Stimulated activated naive CD8-positive, alpha-beta T cell treated with anti-CD3 and anti-CD28 coated beads, Interleukin-15, amount 100 ng/mL, for 72 hours (primary cell): ENCODE measurements at regions not wholly inside any gene's neighbourhood (a gene's known extent, or its start where the extent isn't known, plus 50 kb on each side); places are given as distances from the start of the nearest gene placed in this dataset.

ENCODE experiments used
- ATAC-seq: fragments of 150-1000 bp; cut with Tn5 transposase; 2 replicates; pipeline ENCODE4 v1.10.0; 2021; ENCODE audit warnings: mild to moderate bottlenecking, moderate library complexity
- DNase-seq, 2 donors: peaks; one replicate each; pipeline ENCODE4 v3.0.0; 2021 to 2022
- H3K27ac Mint-ChIP-seq, 2 donors: one replicate each; pipeline ENCODE4 v1.8.0; 2022; ENCODE audit warnings: mild to moderate bottlenecking in 2 of 2, mixed read lengths in 2 of 2, moderate library complexity in 2 of 2
- H3K27me3 Mint-ChIP-seq: one replicate; pipeline ENCODE4 v1.8.0; 2022; ENCODE audit warnings: mixed read lengths
- H3K4me1 Mint-ChIP-seq: one replicate; pipeline ENCODE4 v1.8.0; 2022; ENCODE audit warnings: mild to moderate bottlenecking, mixed read lengths
- H3K4me3 Mint-ChIP-seq, 2 donors: one replicate each; pipeline ENCODE4 v1.8.0; 2022; ENCODE audit warnings: mild to moderate bottlenecking in 2 of 2, mixed read lengths in 2 of 2, moderate library complexity in 1 of 2
- H3K9me3 Mint-ChIP-seq, 2 donors: one replicate each; pipeline ENCODE4 v1.8.0; 2022; ENCODE audit warnings: mixed read lengths in 2 of 2

DNA sequence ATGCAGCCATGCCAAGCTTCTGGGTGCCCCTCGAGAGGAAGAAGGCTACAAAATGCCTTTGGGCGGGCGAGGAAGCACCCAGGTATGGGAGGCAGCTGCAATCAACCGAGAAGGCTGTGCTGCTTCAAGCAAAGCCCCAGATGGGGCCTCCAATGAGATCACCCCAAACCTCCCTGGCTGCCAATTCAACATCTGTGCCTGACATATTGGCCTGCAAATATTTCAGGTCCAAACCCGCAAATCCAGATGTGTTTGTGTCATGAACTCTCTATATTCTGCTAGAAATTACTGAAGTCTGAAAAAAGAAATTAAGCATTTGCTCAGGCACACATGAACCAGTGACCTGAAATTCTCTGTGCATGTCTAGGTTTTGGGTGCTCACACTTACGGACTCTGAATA, 78.8 kb upstream of the RCN1 start:
- no peaks in the 10 kb centered on the region for H3K4me1 Mint-ChIP-seq
- H3K4me3 Mint-ChIP-seq: no peak overlapping the region
- H3K27ac Mint-ChIP-seq: no peak overlapping the region
- no peak for DNase-seq
- no peak for ATAC-seq
- H3K9me3 Mint-ChIP-seq: no peaks in the 10 kb centered on the region
- peaks cover 34% of the 10 kb centered on the region for H3K27me3 Mint-ChIP-seq

DNA sequence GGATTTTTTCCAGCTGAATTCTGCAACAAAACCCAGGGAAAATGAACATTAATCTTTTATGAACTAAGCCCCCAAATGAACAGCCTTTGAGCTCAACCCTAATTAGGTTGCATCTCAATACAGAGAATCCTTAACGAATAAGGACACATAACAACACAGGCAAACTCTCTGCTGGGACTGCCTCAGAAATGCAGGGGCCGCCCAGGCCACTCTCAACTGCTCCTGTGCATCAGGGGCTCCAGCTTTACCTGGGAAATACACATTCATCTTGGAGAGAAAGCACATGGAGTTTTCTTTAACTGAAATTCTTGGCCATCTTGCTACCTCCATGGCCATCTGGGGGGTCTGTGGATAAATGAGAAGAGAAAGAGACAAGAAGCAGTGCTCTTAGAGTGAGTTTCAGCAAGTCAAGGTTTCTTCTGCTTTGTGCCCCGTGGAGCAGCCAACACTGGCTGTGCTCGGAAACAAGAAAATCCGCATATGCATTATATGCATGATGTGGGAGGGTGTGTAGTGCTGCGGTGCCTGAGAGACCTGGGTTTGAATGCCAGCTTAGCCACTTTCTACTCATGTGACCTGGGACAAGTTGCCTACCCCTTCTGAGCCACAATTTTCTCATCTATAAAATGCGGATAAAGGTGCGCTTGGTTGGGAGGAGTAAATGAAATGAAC, 81.9 kb upstream of the RCN1 start:
- Mint-ChIP-seq H3K9me3 (no peaks in the 10 kb centered on the region), H3K4me3 (no peak overlapping the region), H3K4me1 (no peaks in the 10 kb centered on the region), H3K27me3 (peaks cover 30% of the 10 kb centered on the region), H3K27ac (no peak overlapping the region)
- ATAC-seq: no peak
- no peak for DNase-seq

DNA sequence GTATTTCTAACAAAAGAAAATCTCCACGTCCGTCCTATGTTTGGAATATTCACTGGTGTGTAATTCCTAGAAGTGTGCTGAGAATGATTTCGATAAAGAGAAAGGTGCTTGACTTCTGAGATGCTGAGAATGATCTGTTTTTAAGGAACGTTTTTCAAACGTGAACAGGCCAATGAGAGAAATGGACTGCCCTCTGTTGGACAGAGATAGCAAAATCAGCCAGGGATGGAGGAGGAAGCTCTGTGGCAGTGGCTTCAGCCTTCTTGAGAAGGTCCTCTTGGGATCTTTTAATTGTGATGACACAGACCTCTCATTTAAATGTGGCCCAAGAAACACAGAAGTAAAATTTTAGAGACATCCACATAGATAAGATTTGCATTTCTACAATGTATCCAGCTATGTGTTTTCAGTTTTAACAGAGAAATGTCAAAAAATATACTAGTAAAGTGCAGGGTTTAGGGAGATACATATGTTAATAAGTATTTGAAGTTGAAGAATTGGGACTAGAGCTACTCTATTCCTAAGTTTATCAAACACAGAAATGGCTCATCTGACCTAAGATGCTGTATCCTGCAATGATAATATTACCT, 84.0 kb upstream of the RCN1 start:
- DNase-seq (no peak), ATAC-seq (peak; percentile 68)
- Mint-ChIP-seq H3K9me3 (no peaks in the 10 kb centered on the region), H3K4me3 (no peak overlapping the region), H3K27me3 (peaks cover 25% of the 10 kb centered on the region), H3K4me1 (no peaks in the 10 kb centered on the region), H3K27ac (no peak overlapping the region)

DNA sequence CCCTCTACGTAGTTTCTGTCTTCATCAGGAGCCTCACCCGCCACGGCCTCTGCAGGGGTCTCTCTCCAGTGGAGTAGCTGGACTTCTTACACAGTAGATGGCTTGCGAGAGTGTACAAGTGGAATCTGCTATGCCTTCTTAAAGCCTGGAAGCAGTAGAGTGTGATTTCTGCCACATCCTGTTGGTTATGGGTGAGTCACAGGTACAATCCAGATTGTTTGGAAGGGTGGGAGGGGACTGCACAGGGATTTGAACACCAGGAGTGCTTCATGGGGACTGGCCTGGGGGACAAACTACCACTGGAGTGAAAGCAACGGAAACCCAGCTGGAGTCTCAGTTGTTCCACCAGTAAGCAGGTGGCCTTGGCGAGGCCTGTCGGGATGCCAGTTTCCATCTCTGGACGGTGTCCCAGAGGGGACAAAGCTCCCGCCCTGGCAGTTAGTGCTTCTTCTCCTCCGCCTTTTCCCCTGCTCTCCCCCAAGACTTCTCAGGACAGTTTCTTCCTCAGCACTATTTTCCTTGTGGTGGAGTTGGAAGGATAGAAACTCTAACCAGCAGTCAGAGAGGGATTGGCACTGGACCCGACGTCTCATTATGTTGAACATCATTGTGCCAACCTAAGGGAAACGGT, 85.0 kb upstream of the RCN1 start:
- H3K9me3 Mint-ChIP-seq: no peaks in the 10 kb centered on the region
- H3K27ac Mint-ChIP-seq: no peak overlapping the region
- H3K27me3 Mint-ChIP-seq: peaks cover 21% of the 10 kb centered on the region
- H3K4me1 Mint-ChIP-seq: no peaks in the 10 kb centered on the region
- ATAC-seq (no peak), DNase-seq (no peak)
- H3K4me3 Mint-ChIP-seq: no peak overlapping the region

DNA sequence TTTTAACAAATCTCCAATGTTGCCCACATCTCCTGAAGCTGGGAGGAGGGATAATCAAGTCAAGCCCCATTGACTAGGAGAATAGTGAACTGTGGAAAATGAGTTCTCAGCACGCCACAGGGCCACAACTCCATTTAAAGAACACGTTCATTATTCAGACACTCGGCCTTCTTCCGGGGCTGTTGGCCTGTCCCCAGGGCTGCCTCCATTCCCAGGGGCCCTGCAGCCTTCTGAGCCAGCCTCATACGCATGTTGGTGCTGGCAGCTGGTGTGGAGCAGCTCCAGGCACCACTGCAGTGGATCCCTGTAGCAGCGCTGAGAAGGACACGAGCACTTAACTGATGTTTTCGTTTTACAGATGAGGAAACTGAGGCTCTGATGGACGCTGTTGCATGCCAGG, 87.5 kb upstream of the RCN1 start:
- ATAC-seq: no peak
- Mint-ChIP-seq H3K9me3 (no peaks in the 10 kb centered on the region), H3K4me1 (no peaks in the 10 kb centered on the region), H3K27ac (no peak overlapping the region), H3K4me3 (no peak overlapping the region), H3K27me3 (peaks cover 9% of the 10 kb centered on the region)
- DNase-seq: no peak

DNA sequence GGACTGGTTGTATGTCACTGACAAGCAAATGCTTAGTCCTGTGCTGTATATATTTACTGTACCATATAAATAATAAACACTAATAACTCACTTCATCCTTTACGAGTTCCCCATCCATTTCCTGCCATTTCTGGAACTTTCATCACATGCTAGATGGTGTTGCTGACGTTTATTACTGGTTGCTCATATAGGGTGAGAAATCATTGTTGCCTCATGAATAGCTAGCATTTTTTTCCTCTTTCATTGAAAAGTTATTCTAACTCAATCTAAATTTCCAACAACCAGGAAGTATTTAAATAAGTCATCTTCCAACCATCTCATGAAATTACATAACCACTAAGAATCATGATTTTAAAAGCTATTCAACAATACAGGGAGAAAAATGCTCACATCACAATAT, 88.6 kb upstream of the RCN1 start:
- Mint-ChIP-seq H3K4me3 (no peak overlapping the region), H3K4me1 (no peaks in the 10 kb centered on the region), H3K27me3 (peaks cover 13% of the 10 kb centered on the region), H3K27ac (no peak overlapping the region), H3K9me3 (no peaks in the 10 kb centered on the region)
- DNase-seq: no peak
- ATAC-seq: no peak

DNA sequence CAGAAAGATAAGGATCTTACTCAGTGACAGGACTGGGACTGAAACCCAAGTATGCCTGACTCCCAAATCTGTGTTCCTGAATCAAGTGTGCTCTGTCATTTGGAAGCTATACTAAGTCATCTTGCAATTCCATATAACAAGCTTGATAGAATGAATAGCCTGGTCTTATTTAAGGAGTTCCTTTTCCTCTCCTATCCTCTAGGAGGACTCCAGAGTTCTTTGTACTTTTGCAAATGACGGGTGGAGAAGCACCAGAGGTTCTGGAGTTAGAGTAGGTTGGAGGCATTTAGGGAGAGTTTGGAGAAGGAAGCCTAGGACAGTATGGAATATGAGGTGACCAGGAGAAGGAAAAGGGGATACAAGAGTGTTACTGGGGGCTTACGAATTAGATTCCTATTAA, 92.9 kb upstream of the RCN1 start:
- Mint-ChIP-seq H3K4me1 (peaks cover 17% of the 10 kb centered on the region), H3K27me3 (peaks cover 11% of the 10 kb centered on the region), H3K4me3 (no peak overlapping the region), H3K9me3 (no peaks in the 10 kb centered on the region), H3K27ac (no peak overlapping the region)
- DNase-seq (no peak), ATAC-seq (no peak)

DNA sequence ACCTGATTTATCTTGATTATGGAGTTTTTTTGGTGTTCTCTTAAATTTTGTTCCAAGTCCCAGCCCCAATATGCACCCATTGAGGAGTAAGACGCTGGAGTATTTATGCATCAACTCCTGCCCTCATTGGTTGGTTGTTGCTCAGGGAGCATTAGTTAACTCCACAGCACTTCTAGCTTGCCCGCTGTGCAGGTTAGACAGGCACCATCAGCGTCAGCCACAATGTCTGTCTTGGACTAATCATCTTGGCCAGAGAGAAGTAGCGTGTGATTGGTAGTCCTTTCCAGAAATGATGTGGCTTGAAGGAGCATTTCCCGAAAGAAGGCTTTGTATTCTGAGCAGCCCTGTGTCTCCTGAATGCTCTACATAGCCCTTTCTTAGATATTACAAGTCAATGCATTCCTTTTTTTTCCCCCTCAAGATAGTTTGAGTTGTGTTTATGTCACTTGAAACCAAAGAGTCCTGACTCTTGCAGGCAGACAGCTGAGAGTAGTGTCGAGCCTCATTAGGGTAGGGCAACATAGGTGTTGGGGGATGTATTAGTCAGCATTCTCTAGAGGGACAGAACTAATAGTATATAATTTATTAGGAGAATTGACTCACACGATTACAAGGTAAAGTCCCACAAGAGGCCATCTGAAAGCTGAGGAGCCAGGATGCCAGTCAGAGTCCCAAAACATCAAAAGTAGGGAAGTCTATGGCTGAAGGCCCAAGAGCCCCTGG, 94.6 kb upstream of the RCN1 start:
- no peak for DNase-seq
- Mint-ChIP-seq H3K27ac (peak overlapping the region in 1 of 2 donors; percentile 97), H3K27me3 (peaks cover 11% of the 10 kb centered on the region), H3K4me3 (no peak overlapping the region), H3K9me3 (no peaks in the 10 kb centered on the region), H3K4me1 (peaks cover 17% of the 10 kb centered on the region)
- no peak for ATAC-seq

DNA sequence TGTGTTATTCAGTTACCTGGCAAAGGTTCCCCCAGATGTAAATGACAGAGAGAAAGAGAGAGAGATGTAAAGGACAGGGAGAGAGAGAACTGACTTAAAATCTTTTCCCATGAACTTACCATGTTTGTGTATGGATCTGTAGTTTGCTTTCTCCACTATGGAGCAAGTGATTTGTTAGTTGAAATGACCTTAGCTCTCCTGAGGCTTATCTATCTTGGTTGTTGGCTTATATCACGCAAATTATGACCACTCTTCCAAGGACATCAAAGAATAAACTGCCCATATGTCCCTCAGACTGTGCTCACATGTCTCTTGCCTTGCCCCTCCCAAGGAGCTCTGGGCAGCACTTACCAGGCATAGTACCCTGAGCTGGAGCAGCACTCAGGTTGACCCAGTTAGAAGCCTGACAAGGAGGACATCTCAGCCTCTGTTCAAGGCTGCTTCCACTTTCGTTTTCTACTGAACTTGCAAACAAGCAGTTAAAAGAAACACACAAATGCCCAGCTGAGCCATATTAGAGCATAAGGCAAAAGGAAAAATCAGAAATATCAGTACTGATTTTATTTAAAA, 95.3 kb upstream of the RCN1 start:
- Mint-ChIP-seq H3K27me3 (peaks cover 14% of the 10 kb centered on the region), H3K4me3 (peak overlapping the region; percentile 62 to 70), H3K27ac (peak overlapping the region; percentile 78 to 97), H3K4me1 (peaks cover 17% of the 10 kb centered on the region), H3K9me3 (no peaks in the 10 kb centered on the region)
- DNase-seq: no peak
- peak; percentile 64 for ATAC-seq

DNA sequence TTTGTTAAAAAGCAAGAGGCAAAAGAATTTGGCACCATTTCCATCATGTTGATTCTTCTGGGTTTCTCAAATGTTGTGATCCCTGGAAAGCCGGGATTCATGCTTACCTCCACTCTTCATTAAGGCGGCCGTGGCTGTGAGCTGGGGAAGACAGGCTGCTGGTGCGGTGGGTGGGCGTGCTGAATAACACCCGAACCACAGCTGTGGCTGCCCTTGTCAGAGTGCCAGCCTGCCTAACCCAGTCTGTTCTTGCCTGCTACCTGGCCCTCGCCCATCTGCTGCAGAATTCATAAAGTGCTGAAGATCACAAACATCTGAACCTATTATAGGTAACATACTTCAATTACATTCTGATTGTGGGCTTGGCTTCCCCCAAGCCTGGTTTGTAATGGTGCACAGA, 95.8 kb upstream of the RCN1 start:
- no peaks in the 10 kb centered on the region for H3K9me3 Mint-ChIP-seq
- no peak overlapping the region for H3K27ac Mint-ChIP-seq
- H3K27me3 Mint-ChIP-seq: peaks cover 18% of the 10 kb centered on the region
- H3K4me1 Mint-ChIP-seq: peaks cover 17% of the 10 kb centered on the region
- ATAC-seq: peak; percentile 28
- H3K4me3 Mint-ChIP-seq: no peak overlapping the region
- DNase-seq: no peak

DNA sequence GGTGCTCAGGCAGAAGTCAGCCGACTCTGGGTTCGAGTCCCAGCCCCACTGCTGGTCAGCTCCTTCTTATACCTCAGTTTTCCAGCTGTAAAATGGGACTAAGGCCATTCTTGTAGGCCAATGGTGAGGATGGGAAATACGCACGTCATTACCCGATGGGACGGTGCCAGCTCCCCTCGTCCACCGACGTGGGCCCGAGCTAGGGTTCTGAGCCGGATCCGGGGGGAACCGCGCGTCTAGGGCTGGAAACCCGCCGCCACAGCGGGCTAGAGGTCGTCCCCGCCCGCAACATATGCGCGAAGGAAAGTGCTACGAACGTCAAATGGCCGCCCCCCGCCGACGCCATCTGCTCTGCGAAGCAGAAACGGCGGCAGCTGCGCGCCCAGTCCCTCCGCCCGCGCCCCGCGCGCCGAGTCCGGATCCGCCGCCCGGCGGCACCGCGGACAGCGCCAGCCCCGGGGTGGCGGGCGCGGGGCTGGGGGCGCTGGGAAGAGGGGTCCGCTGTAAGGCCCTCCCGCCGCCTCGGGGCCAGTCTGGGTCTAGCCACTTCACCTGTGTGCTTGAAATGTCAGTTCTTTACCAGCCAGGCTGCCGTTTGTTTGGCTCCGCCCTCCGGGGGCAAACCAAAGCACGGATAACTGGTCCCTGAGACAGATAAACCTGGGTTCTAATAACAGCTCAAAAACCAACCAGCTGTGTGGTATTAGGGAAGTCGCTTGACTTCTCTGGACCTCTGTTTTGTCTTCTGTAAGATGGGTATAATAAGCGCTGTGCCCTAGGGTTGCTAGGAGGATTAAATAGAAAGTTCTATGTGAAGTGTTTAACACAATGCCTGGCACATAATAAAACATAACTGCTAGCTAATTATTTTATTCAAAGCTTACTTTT, 103.5 kb upstream of the RCN1 start:
- no peak for DNase-seq
- H3K4me3 Mint-ChIP-seq: no peak overlapping the region

DNA sequence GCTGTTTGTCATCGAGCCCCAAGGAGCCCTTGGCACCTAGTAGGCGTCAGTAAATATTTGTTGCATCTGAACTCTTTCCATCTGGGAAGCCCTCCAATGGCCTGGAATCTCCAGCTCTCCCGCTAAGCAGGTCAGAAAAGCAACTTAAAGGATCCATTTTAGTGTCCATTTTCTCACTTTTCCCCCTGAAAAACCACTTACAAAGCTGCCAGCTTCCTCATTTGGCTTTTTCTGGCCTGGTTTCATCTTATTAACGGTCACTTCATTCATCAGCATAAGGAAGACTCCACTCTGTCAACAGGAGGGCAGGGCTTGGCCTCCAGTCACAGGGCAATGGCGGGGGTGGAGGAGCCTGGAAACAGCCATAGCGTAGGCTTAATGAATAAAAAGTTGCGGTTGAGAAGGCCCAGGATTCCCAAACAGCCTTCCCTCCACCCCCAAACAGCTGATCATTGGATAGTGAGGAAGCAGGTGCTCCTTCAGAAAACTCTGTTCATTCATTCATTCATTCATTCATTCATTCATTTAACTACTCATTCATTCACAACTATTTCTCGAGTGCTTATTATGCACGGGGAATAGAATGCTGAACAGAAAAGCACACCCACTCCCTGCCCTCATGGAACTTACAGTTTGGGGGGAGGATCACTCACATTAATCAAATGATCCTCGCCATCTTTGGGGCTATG, 104.5 kb upstream of the RCN1 start:
- H3K27me3 Mint-ChIP-seq: peaks cover 55% of the 10 kb centered on the region
- H3K4me3 Mint-ChIP-seq: no peak overlapping the region
- no peaks in the 10 kb centered on the region for H3K4me1 Mint-ChIP-seq
- H3K27ac Mint-ChIP-seq: no peak overlapping the region
- no peaks in the 10 kb centered on the region for H3K9me3 Mint-ChIP-seq
- no peak for ATAC-seq
- no peak for DNase-seq

More for the DNA sequence above, 103.5 kb upstream of the RCN1 start:
- H3K27me3 Mint-ChIP-seq: peaks cover 55% of the 10 kb centered on the region
- H3K27ac Mint-ChIP-seq: no peak overlapping the region
- H3K4me1 Mint-ChIP-seq: no peaks in the 10 kb centered on the region
- H3K9me3 Mint-ChIP-seq: no peaks in the 10 kb centered on the region
- ATAC-seq: peak; percentile 46

DNA sequence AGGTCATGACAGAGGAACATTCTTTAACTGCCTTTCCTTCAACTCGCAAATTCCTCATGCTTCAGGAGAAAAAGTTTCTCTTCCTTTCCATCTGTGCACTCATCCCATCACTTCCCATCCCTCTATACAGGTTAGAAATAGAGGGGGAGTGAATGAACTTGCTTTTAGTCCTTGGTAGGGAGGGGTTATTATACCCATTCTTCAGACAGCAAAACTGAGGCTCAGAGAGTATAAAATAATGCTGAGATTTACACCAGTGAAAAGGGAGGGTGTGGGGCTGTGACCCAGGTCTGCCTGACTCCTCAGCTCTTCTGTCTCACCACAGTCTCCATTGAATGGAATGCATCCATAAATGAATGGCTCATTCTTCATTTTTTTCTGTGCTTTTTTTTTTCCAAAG, 109.4 kb upstream of the RCN1 start:
- DNase-seq: no peak
- no peak for ATAC-seq
- H3K27me3 Mint-ChIP-seq: peaks cover 42% of the 10 kb centered on the region
- H3K9me3 Mint-ChIP-seq: peaks cover 7 to 8% of the 10 kb centered on the region in 2 donors
- H3K27ac Mint-ChIP-seq: no peak overlapping the region
- H3K4me3 Mint-ChIP-seq: no peak overlapping the region
- H3K4me1 Mint-ChIP-seq: no peaks in the 10 kb centered on the region

DNA sequence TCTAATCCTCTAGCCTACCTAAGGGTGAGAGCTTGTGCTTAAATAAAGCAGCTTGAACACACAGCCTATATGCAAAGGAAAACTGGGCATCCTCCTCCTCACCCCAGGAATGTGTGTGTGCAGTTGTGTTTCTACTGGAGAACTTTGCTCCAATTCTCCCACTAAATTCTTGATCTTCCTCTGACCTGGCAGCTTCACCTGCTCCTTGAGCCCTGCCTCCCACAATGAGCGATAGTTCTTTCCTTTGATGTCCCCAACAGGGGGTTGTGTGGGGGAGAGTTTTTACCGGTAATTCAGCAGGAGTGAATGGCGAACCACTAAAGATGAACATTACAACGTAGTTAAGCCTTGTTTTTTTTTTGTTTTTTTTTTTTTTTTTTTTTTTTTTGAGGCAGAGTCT, 113.5 kb upstream of the RCN1 start:
- no peak for ATAC-seq
- no peak for DNase-seq
- Mint-ChIP-seq H3K4me3 (no peak overlapping the region), H3K27me3 (peaks cover 35% of the 10 kb centered on the region), H3K27ac (no peak overlapping the region), H3K9me3 (peaks cover 7 to 8% of the 10 kb centered on the region in 2 donors), H3K4me1 (no peaks in the 10 kb centered on the region)
